Hepatocyte (in vitro differentiated cells): ENCODE measurements at regions not wholly inside any gene's neighbourhood (a gene's known extent, or its start where the extent isn't known, plus 50 kb on each side); places are given as distances from the start of the nearest gene placed in this dataset.

Experiments used
- EZH2 ChIP-seq: fragments of 200-600 bp; sonication (generic); IDR thresholded peaks from 2 replicates; pipeline ENCODE4 v1.6.1; 2016; ENCODE audit warnings: antibody characterized with exemption, mild to moderate bottlenecking, borderline replicate concordance
- EZH2phosphoT487 ChIP-seq: fragments of 200-600 bp; sonication (generic); IDR thresholded peaks from one replicate; pipeline ENCODE4 v1.6.1; 2018; ENCODE audit warnings: antibody characterized with exemption, mild to moderate bottlenecking, low read depth, moderate library complexity; ENCODE audit not compliant: unreplicated experiment, severe bottlenecking
- TF ChIP-seq, protein P1 (sequence below): fragments of 200-600 bp; sonication (generic); IDR thresholded peaks from 2 replicates; pipeline ENCODE4 v1.5.1; 2016; ENCODE audit warnings: antibody characterized with exemption, mild to moderate bottlenecking; ENCODE audit not compliant: poor library complexity

GRCh38 chr3:184474897-184475296 is 86.7 kb upstream of the EPHB3 start:
- TF ChIP-seq, protein P1, sequence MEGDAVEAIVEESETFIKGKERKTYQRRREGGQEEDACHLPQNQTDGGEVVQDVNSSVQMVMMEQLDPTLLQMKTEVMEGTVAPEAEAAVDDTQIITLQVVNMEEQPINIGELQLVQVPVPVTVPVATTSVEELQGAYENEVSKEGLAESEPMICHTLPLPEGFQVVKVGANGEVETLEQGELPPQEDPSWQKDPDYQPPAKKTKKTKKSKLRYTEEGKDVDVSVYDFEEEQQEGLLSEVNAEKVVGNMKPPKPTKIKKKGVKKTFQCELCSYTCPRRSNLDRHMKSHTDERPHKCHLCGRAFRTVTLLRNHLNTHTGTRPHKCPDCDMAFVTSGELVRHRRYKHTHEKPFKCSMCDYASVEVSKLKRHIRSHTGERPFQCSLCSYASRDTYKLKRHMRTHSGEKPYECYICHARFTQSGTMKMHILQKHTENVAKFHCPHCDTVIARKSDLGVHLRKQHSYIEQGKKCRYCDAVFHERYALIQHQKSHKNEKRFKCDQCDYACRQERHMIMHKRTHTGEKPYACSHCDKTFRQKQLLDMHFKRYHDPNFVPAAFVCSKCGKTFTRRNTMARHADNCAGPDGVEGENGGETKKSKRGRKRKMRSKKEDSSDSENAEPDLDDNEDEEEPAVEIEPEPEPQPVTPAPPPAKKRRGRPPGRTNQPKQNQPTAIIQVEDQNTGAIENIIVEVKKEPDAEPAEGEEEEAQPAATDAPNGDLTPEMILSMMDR, result no peak
- TF ChIP-seq EZH2phosphoT487 (no peak), EZH2 (no peak)
